T-helper 2 cell (primary cell): ENCODE measurements at regions not wholly inside any gene's neighbourhood (a gene's known extent, or its start where the extent isn't known, plus 50 kb on each side); places are given as distances from the start of the nearest gene placed in this dataset.
"Not testable (repeated sequence)": the region's sequence is repeated elsewhere in the genome, so short reads cannot be mapped to it uniquely, and the experiment has no call there.

Experiments
- DNase-seq, 5 experiments: peaks; one replicate each; pipeline versions ENCODE4 v3.0.0 to v3.0.0-alpha.2; 2012 to 2022

GRCh38 chr5:87115839-87116364 lies 151.8 kb upstream of the RASA1 start:
- DNase-seq, result no peak

DNA sequence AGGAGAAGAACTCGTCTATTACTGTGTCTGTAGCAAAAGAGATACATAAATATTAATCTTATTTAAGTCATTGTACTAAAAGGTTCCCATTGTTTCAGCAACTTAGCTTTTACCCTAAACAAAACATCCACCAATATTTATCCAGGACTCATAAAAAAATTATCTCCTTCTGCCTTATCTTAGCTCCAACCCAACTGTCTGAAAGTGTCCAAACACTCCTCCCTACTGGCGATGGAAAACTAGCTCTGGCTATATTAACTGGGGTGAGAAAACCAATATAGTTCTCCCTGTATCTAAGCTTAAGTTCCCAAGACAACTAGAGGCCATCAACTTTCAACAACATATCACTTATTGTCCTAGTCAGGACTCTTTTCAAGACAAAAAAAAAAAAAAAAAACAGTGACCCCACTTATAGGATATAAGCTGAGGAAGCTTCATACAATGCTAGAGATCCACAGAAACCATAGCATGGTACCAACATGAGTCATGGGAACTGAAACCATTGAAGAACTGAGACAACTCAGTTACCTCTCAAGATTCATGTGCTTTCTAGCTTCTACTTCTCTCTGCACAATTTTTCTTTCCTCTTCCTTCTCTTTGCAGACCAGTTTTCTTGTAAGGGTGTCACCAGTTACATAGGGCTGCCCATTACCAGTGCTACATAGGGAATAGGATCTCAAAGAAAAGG lies 150.7 kb upstream of the RASA1 start:
- DNase-seq, result peak in 1 of 5 experiments; percentile 79

GRCh38 chr5:87119588-87119987 lies 148.1 kb upstream of the RASA1 start:
- DNase-seq, result no peak

- DNase-seq, result peak in 2 of 5 experiments; percentile 12 to 87
Observed at GRCh38 chr5:87120518-87121303, 147.0 kb upstream of the RASA1 start.

DNA sequence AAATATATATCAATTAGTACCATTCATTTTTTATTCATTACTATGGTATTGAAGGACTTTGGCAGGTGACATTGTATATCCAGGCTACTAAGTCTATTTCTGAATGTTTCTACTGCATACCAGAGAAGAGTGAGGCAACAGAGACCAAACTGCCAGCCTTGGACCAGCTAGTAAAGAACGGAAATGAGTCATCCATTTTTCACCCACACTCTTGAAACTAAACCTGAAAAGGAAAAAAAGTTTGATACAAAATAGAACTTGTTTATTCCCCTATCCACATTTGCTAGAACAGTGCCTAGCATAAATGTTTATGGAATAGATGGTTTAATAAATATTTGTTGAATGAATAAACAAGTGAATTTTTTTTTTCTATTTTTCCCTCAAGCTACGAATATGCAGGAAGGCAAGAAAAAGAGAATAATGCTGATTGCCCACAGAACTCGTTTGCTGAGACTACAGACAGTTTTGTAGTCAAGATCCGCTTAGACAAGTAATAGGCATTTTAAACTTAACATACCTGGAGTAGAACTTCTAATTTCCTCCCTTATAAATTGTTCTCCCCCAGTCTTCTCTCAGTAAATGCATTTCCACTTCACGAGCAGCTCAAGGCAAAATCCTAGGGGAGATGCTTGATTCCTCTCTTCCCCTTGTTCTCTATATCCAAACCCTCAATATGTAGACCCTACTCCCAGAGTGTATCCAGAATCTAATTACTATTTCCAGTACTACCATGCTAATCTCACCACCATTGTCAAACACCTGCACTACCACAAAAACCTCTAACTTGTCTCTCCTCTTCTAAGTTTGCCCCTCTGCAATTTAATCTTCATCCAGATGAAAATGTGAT lies 146.2 kb upstream of the RASA1 start:
- peak in 3 of 5 experiments; percentile 4 to 91 (median 47) for DNase-seq

DNA sequence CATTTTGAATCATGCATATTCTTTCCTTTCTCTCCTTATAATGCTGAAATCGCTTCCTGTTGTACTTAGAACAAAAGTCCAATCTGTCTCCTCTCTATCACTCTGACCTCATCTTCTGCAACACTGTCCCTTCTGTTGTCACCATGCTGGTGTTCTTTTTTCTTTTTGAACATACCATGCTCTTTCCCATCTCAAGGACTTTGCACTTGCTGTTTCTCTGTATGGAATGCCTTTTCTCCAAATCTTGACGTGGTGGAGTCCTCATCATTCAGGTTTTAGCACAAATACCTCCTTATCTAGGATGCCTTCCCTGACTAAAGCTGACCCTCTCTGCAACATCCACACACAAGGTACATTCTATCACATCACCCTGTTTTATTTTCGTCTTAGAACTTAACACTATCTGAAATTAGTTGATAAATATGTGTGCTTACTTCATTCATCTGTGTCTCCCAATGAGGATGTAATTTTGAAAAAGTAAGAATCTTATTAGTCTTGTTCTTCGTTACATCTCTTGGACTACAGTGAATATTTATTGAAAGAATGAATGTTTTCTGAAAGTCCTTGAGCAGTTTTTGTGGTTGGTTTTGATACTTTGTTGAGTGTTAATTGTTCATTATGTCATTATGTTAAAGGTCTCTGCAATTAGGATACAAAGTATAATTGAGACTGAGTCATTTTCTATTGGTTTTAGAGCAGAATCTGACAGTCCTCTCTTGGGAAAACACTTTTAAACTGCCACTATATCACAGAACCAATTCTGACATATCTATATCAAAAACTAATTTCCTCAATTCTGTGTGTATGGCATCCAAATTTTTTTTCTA lies 145.3 kb upstream of the RASA1 start:
- peak in 1 of 5 experiments; percentile 22 for DNase-seq

DNA sequence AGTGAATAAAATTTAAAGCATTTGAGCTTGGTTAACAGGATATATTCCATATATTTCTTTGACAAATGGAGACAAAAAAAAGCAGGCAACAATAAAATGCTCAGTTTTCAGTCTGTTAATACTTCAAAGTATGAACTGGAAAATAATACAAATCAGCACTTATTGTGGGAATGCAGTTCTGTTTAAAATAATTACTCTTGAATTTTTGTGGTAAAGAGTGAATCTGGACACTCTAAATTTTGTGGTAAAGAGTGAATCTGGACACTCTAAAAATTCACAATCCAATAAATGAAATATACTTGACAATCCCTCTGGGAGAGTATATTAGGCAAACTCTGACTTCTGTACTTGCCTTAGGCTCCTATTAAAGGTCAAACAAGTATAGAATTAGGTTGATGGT lies 141.9 kb upstream of the RASA1 start:
- DNase-seq, result no peak

- no peak for DNase-seq
Observed at GRCh38 chr5:87126869-87127268, 140.8 kb upstream of the RASA1 start.

DNA sequence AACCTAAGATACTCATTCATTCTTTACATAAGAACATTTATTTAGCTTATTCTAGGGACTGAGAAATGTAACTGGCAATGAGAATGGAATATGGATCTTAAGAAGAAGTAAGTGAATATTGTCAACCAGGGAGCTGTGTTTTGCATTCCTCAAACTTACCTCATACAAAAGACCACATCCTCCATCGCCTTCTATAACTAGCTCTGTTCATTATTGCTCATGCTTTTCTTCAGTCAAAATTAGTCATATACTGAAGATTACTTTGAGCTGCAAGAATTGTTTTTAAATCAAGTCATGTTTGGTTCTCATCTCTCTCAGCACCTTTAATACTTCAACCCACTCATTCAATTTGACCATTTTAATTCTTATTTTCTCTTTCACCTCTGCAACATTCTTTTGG lies 140.3 kb upstream of the RASA1 start:
- peak in 1 of 5 experiments; percentile 76 for DNase-seq

DNA sequence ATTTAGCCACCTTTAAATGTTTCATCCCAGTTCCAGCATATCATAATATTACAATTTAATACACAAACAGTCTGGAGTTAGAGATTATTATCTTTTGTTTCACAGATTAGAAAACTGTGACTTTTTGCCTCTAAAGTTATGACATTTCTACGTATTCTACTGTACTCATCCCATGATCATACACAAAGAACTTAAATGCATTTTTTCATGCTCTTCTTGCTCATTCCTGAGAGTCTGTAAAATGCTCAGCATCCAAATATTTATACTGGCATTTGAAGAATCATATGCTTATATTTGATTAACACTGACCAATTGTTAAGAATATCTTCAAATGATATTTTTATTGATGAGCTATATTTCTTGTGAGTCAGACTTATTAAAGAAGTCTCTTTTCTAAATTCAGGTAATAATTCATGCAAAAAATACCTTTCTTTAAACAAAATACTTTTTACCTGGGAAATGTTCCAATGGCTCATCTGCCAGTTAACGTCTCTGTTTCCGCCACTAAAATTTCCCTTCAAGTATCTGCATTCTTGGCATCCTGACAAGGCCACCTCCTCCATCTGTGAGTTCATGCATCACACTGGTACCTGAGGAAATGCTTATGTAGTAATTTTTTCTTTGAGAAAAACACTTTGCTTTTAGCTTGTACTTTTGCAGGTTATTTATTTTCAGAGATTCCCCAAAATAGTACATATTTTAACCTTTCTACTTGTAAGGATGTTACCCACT lies 139.6 kb upstream of the RASA1 start:
- no peak for DNase-seq

DNA sequence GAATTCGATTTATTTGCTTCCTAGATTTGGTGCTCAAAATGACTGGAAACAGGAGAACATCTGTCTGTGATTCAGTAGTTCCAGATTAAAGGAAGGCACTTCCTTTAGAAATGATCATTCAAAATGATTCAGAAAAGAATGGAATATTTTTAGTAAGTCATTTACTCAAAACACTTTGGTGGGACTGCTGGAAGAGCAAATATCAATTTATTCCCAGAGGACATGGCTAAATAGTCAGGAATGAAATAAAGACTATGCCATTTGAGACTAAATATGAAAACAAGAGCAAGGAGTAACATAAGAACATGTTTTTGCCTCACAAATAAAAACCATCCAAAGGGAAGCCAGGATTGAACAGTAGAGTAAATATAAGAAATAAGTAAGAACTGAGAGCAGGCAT lies 138.6 kb upstream of the RASA1 start:
- no peak for DNase-seq

DNA sequence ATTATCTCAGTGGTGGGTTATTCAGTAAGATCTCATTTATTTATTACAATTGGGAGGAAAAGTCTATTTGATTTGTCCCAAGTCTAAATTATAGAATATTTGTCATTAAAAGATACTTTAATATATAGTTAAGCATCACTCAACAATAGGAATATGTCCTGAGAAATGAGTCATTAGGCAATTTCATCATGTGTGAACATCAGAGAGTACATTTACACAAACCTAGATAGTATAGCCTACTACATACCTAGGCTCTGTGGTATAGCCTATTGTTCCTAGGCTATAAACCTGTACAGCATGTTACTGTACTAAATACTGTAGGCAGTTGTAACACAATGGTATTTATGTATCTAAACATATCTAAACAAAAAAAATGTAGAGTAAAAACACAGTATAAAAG lies 135.0 kb upstream of the RASA1 start:
- no peak for DNase-seq

GRCh38 chr5:87134513-87134912 lies 133.2 kb upstream of the RASA1 start:
- not testable (repeated sequence) for DNase-seq

- DNase-seq, result no peak
Observed at GRCh38 chr5:87136096-87136495, 131.6 kb upstream of the RASA1 start.

- no peak for DNase-seq
Observed at GRCh38 chr5:87136733-87137132, 130.9 kb upstream of the RASA1 start.

- no peak for DNase-seq
Observed at GRCh38 chr5:87137283-87137682, 130.4 kb upstream of the RASA1 start.

- DNase-seq, result no peak
Observed at GRCh38 chr5:87138091-87138805, 129.4 kb upstream of the RASA1 start.

- DNase-seq, result no peak
Observed at GRCh38 chr5:87139795-87140194, 127.9 kb upstream of the RASA1 start.

GRCh38 chr5:87141544-87141943 lies 126.1 kb upstream of the RASA1 start:
- DNase-seq, result no peak

DNA sequence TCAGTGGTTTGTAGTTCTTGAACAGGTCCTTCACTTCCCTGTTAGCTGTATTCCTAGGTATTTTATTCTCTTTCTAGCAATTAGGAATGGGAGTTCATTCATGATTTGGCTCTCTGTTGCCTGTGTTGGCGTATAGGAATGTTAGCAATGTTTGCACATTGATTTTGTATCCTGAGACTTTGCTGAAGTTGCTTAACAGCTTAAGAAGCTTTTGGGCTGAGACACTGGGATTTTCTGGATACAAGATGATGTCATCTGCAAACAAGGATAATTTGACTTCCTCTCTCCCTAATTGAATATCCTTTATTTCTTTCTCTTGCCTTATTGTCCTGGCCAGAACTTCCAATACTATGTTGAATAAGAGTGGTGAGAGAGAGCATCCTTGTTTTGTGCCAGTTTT lies 121.8 kb upstream of the RASA1 start:
- not testable (repeated sequence) for DNase-seq

DNA sequence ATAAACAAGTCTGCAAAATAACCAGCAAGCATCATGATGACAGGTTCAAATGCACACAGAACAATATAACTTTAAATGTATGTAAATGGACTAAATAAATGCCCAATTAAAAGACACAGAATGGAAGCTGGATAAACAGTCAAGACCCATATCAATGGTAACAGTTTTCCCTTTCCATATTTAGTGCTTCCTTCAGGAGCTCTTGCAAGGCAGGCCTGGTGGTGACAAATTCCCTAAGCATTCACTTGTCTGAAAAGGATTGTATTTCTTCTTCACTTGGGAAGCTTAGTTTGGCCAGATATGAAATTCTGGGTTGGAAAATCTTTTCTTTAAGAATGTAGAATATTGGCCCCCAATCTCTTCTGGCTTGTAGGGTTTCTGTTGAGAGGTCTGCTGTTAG lies 120.2 kb upstream of the RASA1 start:
- no peak for DNase-seq
